Activated CD4-positive, CD25-positive, alpha-beta regulatory T cell treated with anti-CD3 and anti-CD28 coated beads, Interleukin-2, amount 50 U/mL, for 72 hours (primary cell): ENCODE measurements at regions not wholly inside any gene's neighbourhood (a gene's known extent, or its start where the extent isn't known, plus 50 kb on each side); places are given as distances from the start of the nearest gene placed in this dataset.

ENCODE experiments used
- DNase-seq: peaks from one replicate; pipeline ENCODE4 v3.0.0; 2021

- no peak for DNase-seq
Observed at GRCh38 chr2:235141411-235142128, 189.8 kb downstream of the SH3BP4 start.

GRCh38 chr2:235142601-235143000 lies 190.8 kb downstream of the SH3BP4 start:
- no peak for DNase-seq

- no peak for DNase-seq
Observed at GRCh38 chr2:235143789-235144188, 192.0 kb downstream of the SH3BP4 start.

GRCh38 chr2:235144291-235144690 lies 192.5 kb downstream of the SH3BP4 start:
- DNase-seq: no peak

- DNase-seq: no peak
Observed at GRCh38 chr2:235146206-235146605, 194.4 kb downstream of the SH3BP4 start.

- DNase-seq: no peak
Observed at GRCh38 chr2:235146871-235147565, 195.2 kb downstream of the SH3BP4 start.

GRCh38 chr2:235148201-235149170 lies 196.7 kb downstream of the SH3BP4 start:
- no peak for DNase-seq

GRCh38 chr2:235149240-235149659 lies 197.4 kb downstream of the SH3BP4 start:
- DNase-seq: no peak

- no peak for DNase-seq
Observed at GRCh38 chr2:235149736-235150135, 197.9 kb downstream of the SH3BP4 start.

GRCh38 chr2:235151152-235151551 lies 199.3 kb downstream of the SH3BP4 start:
- no peak for DNase-seq

GRCh38 chr2:235155163-235155562 lies 203.3 kb downstream of the SH3BP4 start:
- no peak for DNase-seq

GRCh38 chr2:235156055-235156454 lies 204.2 kb downstream of the SH3BP4 start:
- no peak for DNase-seq

GRCh38 chr2:235157746-235158482 lies 206.1 kb downstream of the SH3BP4 start:
- no peak for DNase-seq

- no peak for DNase-seq
Observed at GRCh38 chr2:235160281-235160810, 208.5 kb downstream of the SH3BP4 start.

- DNase-seq: no peak
Observed at GRCh38 chr2:235161565-235161964, 209.7 kb downstream of the SH3BP4 start.

- no peak for DNase-seq
Observed at GRCh38 chr2:235162082-235162836, 210.4 kb downstream of the SH3BP4 start.

GRCh38 chr2:235162837-235163197 lies 211.0 kb downstream of the SH3BP4 start:
- DNase-seq: no peak

- DNase-seq: no peak
Observed at GRCh38 chr2:235165136-235165535, 213.3 kb downstream of the SH3BP4 start.

GRCh38 chr2:235165631-235166030 lies 213.8 kb downstream of the SH3BP4 start:
- no peak for DNase-seq

GRCh38 chr2:235168174-235168979 lies 216.6 kb downstream of the SH3BP4 start:
- no peak for DNase-seq

- DNase-seq: no peak
Observed at GRCh38 chr2:235170016-235170415, 218.2 kb downstream of the SH3BP4 start.
